ENCODE measurements at regions not wholly inside any gene's neighbourhood (a gene's known extent, or its start where the extent isn't known, plus 50 kb on each side); places are given as distances from the start of the nearest gene placed in this dataset.

DNA sequence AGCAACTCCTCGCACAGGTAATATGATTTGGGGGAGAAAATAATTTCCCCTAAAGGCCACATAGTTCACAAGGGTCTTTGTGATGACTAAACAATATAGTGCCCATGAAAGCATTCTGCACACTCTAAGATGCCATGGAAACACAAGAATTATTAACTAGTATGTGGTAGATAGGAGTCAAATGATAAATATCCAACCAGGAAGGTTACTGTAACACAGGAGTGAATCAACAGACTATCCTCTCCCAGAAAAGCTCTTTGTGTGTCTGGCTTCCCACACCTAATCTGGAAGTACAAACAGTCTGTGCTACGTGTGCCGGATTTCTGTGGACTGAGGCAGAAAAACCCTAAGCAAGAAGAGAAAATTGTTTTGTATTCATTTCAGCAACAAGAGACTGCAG lies 70.0 kb downstream of the OTP start:
- TF ChIP-seq CTCF (IDR thresholded peaks at IDR 0.05; ENCODE audit: low read length) (no peak), EZH2 (IDR thresholded peaks at IDR 0.05; ENCODE audit: borderline replicate concordance, low read length) (no peak)

Measured in OCI-LY1 (cell line).